B cell (primary cell): ENCODE measurements at regions not wholly inside any gene's neighbourhood (a gene's known extent, or its start where the extent isn't known, plus 50 kb on each side); places are given as distances from the start of the nearest gene placed in this dataset.

ENCODE experiments used
- ATAC-seq: fragments of 200-7000 bp; cut with Tn5 transposase; one replicate; pipeline ENCODE4 v1.10.0; 2021; ENCODE audit warnings: low read depth, mild to moderate bottlenecking, moderate number of reproducible peaks, moderate library complexity
- CTCF ChIA-PET: fragments of 350-600 bp; sonication (Branson Sonifier 250); formaldehyde crosslinking; loops from one replicate; lab custom pipeline; 2021; ENCODE audit warnings: antibody characterized with exemption, inconsistent platforms; lab: Charles Lee
- POLR2A ChIA-PET: fragments of 350-600 bp; sonication (Branson Sonifier 250); formaldehyde crosslinking; loops from one replicate; lab custom pipeline; 2021; ENCODE audit warnings: antibody characterized with exemption; lab: Charles Lee
- DNase-seq: peaks from one replicate; pipeline ENCODE4 v3.0.0; 2013
- H2AFZ ChIP-seq: 2 replicates; pipeline ENCODE4 v1.6.1; 2012; ENCODE audit warnings: mild to moderate bottlenecking, low read depth, low read length; ENCODE audit not compliant: insufficient read depth, poor library complexity, severe bottlenecking
- H3K27ac ChIP-seq, 2 donors: 1 replicate in 1 of 2; 2 replicates in 1 of 2; pipeline ENCODE4 v1.5.1; 2012 to 2013; ENCODE audit warnings: low read length in 2 of 2, mild to moderate bottlenecking in 2 of 2, moderate library complexity in 1 of 2
- H3K27me3 ChIP-seq, 4 experiments: fragments of 200-600 bp in 1 of 4; sonication (generic) in 1 of 4; replicated peaks in 1 of 4; 1 replicate in 2 of 4; 2 replicates in 2 of 4; pipeline versions ENCODE4 v1.6.1 to v1.7.0; 2013 to 2016; ENCODE audit warnings: low read length in 3 of 4, mild to moderate bottlenecking in 2 of 4, mixed read lengths in 1 of 4, moderate library complexity in 1 of 4; ENCODE audit not compliant: insufficient read depth in 4 of 4, control insufficient read depth in 3 of 4; ENCODE audit errors: control extremely low read depth in 1 of 4
- H3K36me3 ChIP-seq, 2 experiments: replicated peaks in 1 of 2; 1 replicate in 1 of 2; 2 replicates in 1 of 2; pipeline versions ENCODE4 v1.6.1 to v1.7.1; 2013; ENCODE audit warnings: low read length in 1 of 2; ENCODE audit not compliant: insufficient read depth in 2 of 2, control insufficient read depth in 1 of 2; ENCODE audit errors: control extremely low read depth in 1 of 2, extremely low read depth in 1 of 2
- H3K4me1 ChIP-seq, 2 donors: fragments of 200-600 bp in 1 of 2; sonication (generic) in 1 of 2; 1 replicate in 1 of 2; 2 replicates in 1 of 2; pipeline versions ENCODE4 v1.5.1 to v1.6.1; 2013 to 2017; ENCODE audit warnings: low read length in 2 of 2; ENCODE audit not compliant: control insufficient read depth in 2 of 2, insufficient read depth in 2 of 2
- H3K4me2 ChIP-seq: replicated peaks from 2 replicates; pipeline ENCODE3; 2012; ENCODE audit warnings: mild to moderate bottlenecking, low read depth, low read length; ENCODE audit not compliant: poor library complexity, severe bottlenecking
- H3K4me3 ChIP-seq, 5 experiments: fragments of 200-600 bp in 1 of 5; sonication (generic) in 1 of 5; 1 replicate in 3 of 5; 2 replicates in 2 of 5; pipeline versions ENCODE4 v1.5.1 to v1.7.0; 2011 to 2016; ENCODE audit warnings: low read length in 4 of 5, mild to moderate bottlenecking in 4 of 5, low read depth in 2 of 5, control low read depth in 1 of 5, moderate library complexity in 1 of 5; ENCODE audit not compliant: insufficient read depth in 1 of 5; ENCODE audit errors: control extremely low read depth in 1 of 5, extremely low read depth in 1 of 5
- H3K79me2 ChIP-seq: fragments of 200-600 bp; sonication (generic); one replicate; pipeline ENCODE4 v1.6.0; 2016; ENCODE audit warnings: low read length; ENCODE audit not compliant: control insufficient read depth, insufficient read depth
- H3K9ac ChIP-seq: fragments of 200-600 bp; sonication (generic); 2 replicates; pipeline ENCODE4 v1.6.1; 2017; ENCODE audit warnings: mild to moderate bottlenecking, low read length, moderate library complexity
- H3K9me3 ChIP-seq, 3 donors: one replicate each; pipeline versions ENCODE4 v1.6.1 to v1.7.1; 2013; ENCODE audit warnings: low read length in 2 of 3; ENCODE audit not compliant: control insufficient read depth in 2 of 3, insufficient read depth in 1 of 3; ENCODE audit errors: control extremely low read depth in 1 of 3
- H4K20me1 ChIP-seq: 2 replicates; pipeline ENCODE4 v1.6.0; 2012; ENCODE audit warnings: mild to moderate bottlenecking, low read length; ENCODE audit not compliant: insufficient read depth, control insufficient read depth, poor library complexity, severe bottlenecking
- H3K27ac Mint-ChIP-seq: one replicate; pipeline ENCODE4 v1.8.0; 2021; ENCODE audit warnings: mixed read lengths
- H3K27me3 Mint-ChIP-seq: one replicate; pipeline ENCODE4 v1.8.0; 2021; ENCODE audit warnings: mixed read lengths
- H3K4me1 Mint-ChIP-seq: one replicate; pipeline ENCODE4 v1.8.0; 2021; ENCODE audit warnings: mixed read lengths
- H3K4me3 Mint-ChIP-seq: one replicate; pipeline ENCODE4 v1.8.0; 2021; ENCODE audit warnings: mixed read lengths
- H3K9me3 Mint-ChIP-seq: one replicate; pipeline ENCODE4 v1.8.0; 2022; ENCODE audit warnings: mixed read lengths; ENCODE audit not compliant: insufficient read depth
- EZH2 ChIP-seq: IDR thresholded peaks from 2 replicates; pipeline ENCODE4 v1.6.1; 2012; ENCODE audit warnings: borderline replicate concordance, low read depth, mild to moderate bottlenecking, moderate library complexity, low read length; ENCODE audit not compliant: insufficient read depth, poor library complexity, severe bottlenecking
- WGBS: methylation state at CpG from one replicate; pipeline ENCODE4 v1.1.5; 2013; ENCODE audit warnings: missing lambda C conversion rate; ENCODE audit not compliant: insufficient coverage; 5-methylcytosine and 5-hydroxymethylcytosine counted together
- intact Hi-C: fragments of 100-400 bp; cut with micrococcal nuclease; formaldehyde crosslinking; loops from one replicate; pipeline ENCODE4 v1.10.0; 2022
- TF ChIP-seq, protein P1 (sequence below): fragments of 200-600 bp; IDR thresholded peaks from one replicate; pipeline ENCODE4 v1.8.0; 2022; ENCODE audit warnings: antibody characterized with exemption, mild to moderate bottlenecking

DNA sequence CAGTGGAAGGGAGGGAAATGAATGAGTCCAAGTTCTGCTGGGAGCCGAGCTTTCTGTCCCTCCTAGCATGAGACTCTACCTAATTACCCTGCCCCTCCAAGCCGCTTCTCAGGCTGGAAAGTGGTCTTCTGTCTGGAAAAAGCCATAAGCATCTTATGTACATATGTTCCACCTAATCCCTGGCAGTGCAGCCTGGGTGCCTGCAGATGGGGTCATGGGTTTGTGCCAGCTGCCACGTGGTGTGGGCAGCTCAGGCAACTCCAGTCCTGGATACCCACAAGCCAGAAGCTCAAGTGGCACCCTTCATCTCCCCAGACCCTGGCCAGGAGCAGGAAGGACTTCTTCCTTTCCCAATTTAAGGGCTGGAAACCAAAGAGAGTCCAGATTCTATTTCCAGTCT, 253.1 kb downstream of the LY86 start:
- no peak overlapping the region for H3K4me2 ChIP-seq
- H3K4me3 ChIP-seq: no peak overlapping the region
- 80% methylated on average over 3 of the region's 3 CpGs for WGBS
- no peak for TF ChIP-seq EZH2
- TF ChIP-seq, protein P1, sequence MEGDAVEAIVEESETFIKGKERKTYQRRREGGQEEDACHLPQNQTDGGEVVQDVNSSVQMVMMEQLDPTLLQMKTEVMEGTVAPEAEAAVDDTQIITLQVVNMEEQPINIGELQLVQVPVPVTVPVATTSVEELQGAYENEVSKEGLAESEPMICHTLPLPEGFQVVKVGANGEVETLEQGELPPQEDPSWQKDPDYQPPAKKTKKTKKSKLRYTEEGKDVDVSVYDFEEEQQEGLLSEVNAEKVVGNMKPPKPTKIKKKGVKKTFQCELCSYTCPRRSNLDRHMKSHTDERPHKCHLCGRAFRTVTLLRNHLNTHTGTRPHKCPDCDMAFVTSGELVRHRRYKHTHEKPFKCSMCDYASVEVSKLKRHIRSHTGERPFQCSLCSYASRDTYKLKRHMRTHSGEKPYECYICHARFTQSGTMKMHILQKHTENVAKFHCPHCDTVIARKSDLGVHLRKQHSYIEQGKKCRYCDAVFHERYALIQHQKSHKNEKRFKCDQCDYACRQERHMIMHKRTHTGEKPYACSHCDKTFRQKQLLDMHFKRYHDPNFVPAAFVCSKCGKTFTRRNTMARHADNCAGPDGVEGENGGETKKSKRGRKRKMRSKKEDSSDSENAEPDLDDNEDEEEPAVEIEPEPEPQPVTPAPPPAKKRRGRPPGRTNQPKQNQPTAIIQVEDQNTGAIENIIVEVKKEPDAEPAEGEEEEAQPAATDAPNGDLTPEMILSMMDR: no peak
- Mint-ChIP-seq H3K9me3 (peaks cover 13% of the 10 kb centered on the region), H3K27me3 (peaks cover 10% of the 10 kb centered on the region), H3K4me1 (peaks cover 5% of the 10 kb centered on the region), H3K27ac (no peak overlapping the region), H3K4me3 (no peak overlapping the region)
- POLR2A ChIA-PET: no interaction called here
- H3K4me1 ChIP-seq: peaks cover 0 to 5% of the 10 kb centered on the region in 2 donors
- no peak overlapping the region for H2AFZ ChIP-seq
- H3K27me3 ChIP-seq: no peaks in the 10 kb centered on the region
- H3K27ac ChIP-seq: no peak overlapping the region
- peaks cover 0 to 13% (median 2%) of the 10 kb centered on the region in 3 donors for H3K9me3 ChIP-seq
- intact Hi-C loops: no loop called here
- no peaks in the 10 kb centered on the region for H3K79me2 ChIP-seq
- CTCF ChIA-PET: no interaction called here
- H3K36me3 ChIP-seq: no peaks in the 10 kb centered on the region
- DNase-seq: no peak
- no peaks in the 10 kb centered on the region for H4K20me1 ChIP-seq
- ATAC-seq: no peak
- H3K9ac ChIP-seq: no peak overlapping the region

DNA sequence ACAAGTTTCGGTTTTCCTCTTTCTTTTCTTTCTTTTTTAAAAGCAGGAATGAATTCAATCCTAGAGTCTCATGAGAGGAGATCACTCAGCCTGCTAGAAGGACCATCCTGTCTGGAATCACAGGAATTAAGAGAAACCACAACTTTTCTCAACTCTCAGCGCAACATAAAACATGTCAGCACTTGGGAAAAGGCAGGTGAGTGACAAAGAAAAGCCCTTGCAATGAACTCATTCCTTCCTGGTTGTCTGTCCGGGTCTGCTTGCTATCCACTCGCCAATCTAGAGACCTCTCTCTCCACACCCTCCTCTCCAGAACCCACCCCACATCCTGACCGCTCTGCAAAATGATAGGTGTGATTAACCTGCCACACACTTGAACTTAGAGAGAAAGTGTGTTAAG, 253.8 kb downstream of the LY86 start:
- H3K4me3 ChIP-seq: no peak overlapping the region
- no peak overlapping the region for H3K9ac ChIP-seq
- 100% methylated on average over 1 of the region's 5 CpGs for WGBS
- no peaks in the 10 kb centered on the region for H3K27me3 ChIP-seq
- ChIA-PET POLR2A (no interaction called here), CTCF (no interaction called here)
- Mint-ChIP-seq H3K27me3 (peaks cover 10% of the 10 kb centered on the region), H3K4me3 (no peak overlapping the region), H3K4me1 (peaks cover 5% of the 10 kb centered on the region), H3K9me3 (peaks cover 13% of the 10 kb centered on the region), H3K27ac (no peak overlapping the region)
- no peak for DNase-seq
- no peak overlapping the region for H3K4me2 ChIP-seq
- no peaks in the 10 kb centered on the region for H3K79me2 ChIP-seq
- H3K36me3 ChIP-seq: no peaks in the 10 kb centered on the region
- TF ChIP-seq, protein P1: no peak
- no peak for TF ChIP-seq EZH2
- intact Hi-C loops: no loop called here
- peaks cover 0 to 5% of the 10 kb centered on the region in 2 donors for H3K4me1 ChIP-seq
- peaks cover 0 to 14% (median 2%) of the 10 kb centered on the region in 3 donors for H3K9me3 ChIP-seq
- ATAC-seq: no peak
- H3K27ac ChIP-seq: no peak overlapping the region
- H2AFZ ChIP-seq: no peak overlapping the region
- H4K20me1 ChIP-seq: no peaks in the 10 kb centered on the region
